CD4-positive, alpha-beta T cell treated with Interleukin-2 at 100 ng/mL for 4 hours (primary cell): ENCODE measurements at regions not wholly inside any gene's neighbourhood (a gene's known extent, or its start where the extent isn't known, plus 50 kb on each side); places are given as distances from the start of the nearest gene placed in this dataset.

Experiments
- DNase-seq: peaks from one replicate; pipeline ENCODE4 v3.0.0-alpha.2; 2020; ENCODE audit warnings: low spot score

DNA sequence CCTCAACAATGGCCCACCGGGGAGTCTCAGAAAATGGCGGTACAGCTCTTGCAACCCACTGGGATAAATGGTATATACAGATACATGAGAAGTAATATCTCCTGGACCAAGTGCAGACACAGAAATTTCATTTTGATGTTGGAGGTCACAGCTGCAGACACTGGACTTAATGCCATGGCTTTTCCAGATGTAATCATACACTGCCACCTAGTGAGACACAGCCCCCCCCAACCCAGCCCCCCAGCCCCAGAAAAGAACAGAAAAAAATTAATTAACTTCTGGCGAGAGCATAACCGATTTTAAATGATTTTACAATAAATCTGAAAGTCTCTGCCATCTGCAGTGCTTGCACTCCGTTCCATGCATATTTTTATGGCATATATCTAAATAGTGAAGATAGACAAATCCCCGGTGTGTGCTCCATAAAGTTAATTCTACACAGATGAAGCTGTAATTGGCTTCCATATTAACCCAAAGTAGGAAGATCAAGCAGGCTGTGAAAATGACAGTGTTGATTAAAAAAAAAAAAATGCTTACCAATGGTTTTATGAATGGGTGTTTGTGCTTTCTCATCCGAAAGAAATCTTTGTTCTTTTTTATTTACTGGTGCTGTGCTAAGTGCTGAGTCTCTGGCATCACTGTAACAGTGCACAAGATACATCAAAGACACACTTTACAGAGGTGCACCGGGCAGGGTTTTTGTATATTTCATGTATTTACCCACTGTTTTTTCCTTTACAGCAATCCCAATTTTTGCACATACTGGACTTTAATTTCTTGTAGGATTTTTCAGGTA lies 804.1 kb downstream of the TFAP2A start:
- no peak for DNase-seq

- DNase-seq: no peak
Observed at GRCh38 chr6:9606435-9607134, 808.3 kb downstream of the TFAP2A start.

DNA sequence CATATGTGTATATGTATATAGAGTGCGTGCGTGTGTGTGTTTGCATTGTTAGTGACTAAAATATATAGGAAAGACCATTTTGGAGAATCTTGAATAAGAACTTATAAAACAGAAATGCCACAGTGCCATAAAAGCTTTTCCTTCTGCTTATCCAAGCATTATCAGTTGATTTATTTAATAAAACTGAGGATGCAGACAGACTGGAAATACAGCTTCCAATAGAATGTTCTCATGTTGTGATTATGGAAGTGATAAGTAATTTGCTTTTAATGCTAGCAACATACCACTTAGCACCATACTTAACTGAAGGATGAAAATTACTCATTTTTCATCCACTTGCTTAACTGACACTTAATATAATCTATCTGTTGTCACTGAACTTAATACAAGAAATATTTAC lies 820.1 kb downstream of the TFAP2A start:
- DNase-seq: no peak

GRCh38 chr6:9593554-9593953 lies 821.3 kb downstream of the TFAP2A start:
- no peak for DNase-seq

GRCh38 chr6:9583753-9584352 lies 831.0 kb downstream of the TFAP2A start:
- DNase-seq: no peak

DNA sequence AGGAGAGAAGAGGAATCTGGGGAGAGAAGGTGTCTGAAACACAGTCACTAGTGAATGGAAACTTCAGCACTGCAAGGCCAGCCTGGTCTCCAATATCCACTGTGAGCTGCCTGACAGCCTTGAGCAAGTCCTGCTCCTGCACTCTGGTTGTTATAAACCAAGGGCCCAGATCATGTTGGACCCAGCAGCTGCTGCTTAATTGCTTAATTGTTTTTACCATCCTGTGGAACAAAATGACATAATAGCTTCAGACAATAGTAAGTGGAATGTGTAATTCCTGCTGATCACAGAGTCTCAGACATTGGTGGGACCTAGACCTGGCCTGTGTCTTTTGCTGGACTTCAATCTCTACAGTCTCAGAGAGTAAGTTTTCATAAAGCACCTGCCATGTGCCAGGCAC lies 833.7 kb downstream of the TFAP2A start:
- DNase-seq: no peak

GRCh38 chr6:9576521-9576920 lies 838.4 kb downstream of the TFAP2A start:
- DNase-seq: no peak

GRCh38 chr6:9566096-9566495 lies 848.8 kb downstream of the TFAP2A start:
- DNase-seq: no peak

GRCh38 chr6:9564021-9564420 lies 850.9 kb downstream of the TFAP2A start:
- DNase-seq: no peak

- DNase-seq: no peak
Observed at GRCh38 chr6:9563568-9563967, 851.3 kb downstream of the TFAP2A start.

DNA sequence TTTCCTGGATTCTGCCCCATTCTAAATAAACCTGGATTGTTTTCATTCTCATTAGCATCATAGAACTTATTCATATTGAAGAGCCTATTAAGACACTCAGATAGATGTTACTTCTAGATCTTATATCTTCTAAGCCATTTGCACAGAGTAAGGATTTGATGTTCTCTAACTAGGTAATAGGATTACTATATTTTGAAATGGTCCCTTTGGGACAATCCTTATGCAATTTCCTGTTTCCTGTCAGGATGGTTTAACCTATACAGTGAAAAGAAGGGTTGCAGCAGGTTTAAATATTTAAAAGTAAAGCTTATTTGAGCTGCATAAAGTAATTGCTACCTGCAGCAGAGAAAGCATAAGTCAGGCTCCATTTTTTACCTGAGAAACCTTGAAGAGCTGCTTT lies 860.1 kb downstream of the TFAP2A start:
- no peak for DNase-seq

GRCh38 chr6:9554323-9554722 lies 860.6 kb downstream of the TFAP2A start:
- no peak for DNase-seq

GRCh38 chr6:9553002-9553401 lies 861.9 kb downstream of the TFAP2A start:
- no peak for DNase-seq

DNA sequence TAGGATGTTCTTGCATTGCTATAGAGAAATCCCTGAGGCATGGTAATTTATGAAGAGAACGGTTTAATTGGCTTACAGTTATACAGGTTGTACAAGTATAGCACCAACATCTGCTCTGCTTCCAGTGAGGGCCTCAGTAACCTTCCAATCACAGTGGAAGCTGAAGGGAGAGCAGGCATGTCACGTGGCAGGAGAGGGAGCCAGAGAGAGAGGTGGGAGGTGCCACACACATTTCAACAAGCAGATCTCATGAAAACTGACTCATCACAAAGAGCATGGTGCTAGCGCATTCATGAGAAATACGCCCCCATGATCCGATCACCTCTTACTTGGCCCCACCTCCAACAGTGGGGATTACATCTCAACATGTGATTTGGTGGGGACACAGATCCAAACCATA lies 871.2 kb downstream of the TFAP2A start:
- no peak for DNase-seq

DNA sequence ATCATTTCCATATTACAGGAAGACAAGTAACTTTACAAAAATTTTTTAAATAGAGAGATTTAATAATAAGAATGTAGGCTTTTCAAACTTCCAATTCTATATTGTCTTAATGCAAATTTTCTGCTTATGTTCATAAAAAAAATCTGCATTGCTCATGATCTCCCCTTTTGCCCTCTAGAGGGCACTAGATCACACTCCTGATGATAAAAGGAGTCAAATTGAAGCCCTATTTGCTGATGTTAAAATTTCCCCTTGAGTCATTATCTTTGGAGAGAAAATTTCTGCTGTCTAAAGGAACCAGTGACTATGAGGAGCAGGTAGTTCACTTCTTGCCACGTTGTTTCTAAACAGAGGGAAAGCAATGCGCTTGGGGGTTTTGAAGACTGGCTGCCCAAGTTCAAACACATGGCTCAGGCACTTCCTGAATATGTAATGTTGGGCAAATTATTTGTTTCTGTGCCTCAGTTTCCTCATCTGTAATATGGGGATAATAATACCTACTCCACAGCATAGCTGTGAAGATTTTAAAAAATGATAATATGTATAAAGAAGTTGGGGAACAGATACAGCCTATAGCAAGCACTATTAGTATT lies 874.2 kb downstream of the TFAP2A start:
- no peak for DNase-seq

DNA sequence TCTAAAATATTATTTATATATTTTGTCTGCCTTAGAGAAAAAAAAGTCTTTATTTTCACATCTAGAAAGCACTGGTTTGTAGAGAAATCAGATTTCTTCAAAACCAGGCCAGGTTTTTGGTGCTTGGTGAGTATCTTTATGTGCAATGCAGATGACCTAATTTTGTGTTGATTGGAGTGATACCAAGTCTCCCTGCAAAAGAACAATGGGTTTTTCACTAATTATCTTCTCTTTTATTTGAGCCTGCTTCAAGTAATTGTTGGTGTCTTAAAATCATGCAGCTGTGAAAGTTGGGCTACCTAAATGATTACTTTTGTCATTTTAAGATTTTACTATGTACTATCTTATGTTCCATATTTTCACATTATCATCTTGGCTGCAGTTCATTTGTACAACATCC lies 874.7 kb downstream of the TFAP2A start:
- DNase-seq: no peak

DNA sequence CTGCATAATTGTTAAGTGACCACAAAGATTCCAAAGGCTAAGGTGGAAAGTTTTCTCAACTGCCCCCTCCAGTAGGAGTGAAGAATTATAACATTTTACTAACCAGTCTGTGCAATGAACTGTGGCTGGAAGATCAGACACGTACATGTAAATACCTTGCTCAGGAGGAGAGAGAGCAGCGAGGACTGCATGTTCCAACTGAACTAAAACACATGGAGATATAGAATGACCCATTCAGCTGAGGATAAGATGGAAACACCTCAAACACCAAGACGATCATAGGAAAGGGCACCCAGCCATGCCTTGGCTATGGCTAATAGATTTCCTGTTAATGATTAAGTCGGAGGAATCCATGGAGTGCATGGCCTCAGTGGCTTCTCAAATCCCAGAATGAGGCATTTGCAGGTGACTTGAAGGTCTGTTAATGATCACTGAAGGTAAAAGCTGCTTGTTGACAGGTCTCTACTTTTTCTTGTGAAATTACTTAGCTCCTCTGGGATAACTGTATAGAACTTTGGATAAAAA lies 875.6 kb downstream of the TFAP2A start:
- DNase-seq: no peak

GRCh38 chr6:9537381-9537780 lies 877.5 kb downstream of the TFAP2A start:
- DNase-seq: no peak

DNA sequence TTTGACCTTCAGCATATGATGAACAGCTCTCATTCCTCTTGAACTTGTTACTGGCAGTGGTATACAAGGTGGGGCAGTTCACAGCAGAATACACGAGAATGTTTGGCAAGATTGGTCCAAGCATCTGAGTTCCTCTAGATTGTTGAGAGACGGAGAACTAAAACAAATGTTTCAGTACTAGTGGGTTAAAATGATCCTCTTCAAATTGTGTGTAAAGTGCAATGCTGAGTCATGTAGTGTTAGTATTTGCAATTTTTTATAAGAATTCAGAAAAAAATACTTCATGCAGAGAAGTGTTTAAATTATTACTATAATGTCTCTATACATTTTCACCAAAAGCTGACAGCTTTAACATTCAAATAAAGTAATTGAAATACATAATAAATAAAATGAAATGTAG lies 879.8 kb downstream of the TFAP2A start:
- no peak for DNase-seq

GRCh38 chr6:9532621-9533557 lies 882.0 kb downstream of the TFAP2A start:
- DNase-seq: no peak

DNA sequence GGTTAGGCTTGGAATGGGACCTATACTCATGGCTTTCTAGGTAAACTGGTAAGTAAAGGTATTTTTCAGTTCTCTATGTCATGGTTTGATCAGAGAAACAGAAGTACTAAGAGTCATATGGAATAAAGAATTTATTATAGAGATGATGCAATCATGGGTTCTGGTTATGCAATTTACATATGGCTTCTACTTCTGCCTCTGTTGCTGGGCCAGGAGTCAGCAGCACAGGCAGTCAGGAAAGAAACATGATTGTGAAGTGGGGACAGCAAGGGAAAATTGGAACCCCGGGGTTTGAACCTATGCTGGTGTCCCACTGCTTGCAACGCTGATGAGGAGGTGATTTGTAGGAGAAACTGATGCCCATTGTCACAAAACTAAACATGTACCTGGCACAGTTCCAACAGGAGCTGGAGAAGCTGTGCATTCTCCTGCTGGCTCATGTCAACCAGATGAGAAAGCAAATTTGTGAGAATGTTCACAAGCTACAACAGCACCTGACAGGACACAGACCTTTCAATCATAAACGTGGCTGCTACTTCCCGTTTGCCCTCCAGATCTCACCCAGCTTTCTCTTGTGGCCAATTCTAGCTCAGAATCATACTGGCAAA lies 887.1 kb downstream of the TFAP2A start:
- no peak for DNase-seq
